NCI-H2196 (cell line): ENCODE measurements at regions not wholly inside any gene's neighbourhood (a gene's known extent, or its start where the extent isn't known, plus 50 kb on each side); places are given as distances from the start of the nearest gene placed in this dataset.
"Not testable (repeated sequence)": the region's sequence is repeated elsewhere in the genome, so short reads cannot be mapped to it uniquely, and the experiment has no call there.

Experiments
- DNase-seq: peaks from one replicate; lab custom pipeline; 2025; ENCODE audit not compliant: unreplicated experiment; lab: John Stamatoyannopoulos, UW

DNA sequence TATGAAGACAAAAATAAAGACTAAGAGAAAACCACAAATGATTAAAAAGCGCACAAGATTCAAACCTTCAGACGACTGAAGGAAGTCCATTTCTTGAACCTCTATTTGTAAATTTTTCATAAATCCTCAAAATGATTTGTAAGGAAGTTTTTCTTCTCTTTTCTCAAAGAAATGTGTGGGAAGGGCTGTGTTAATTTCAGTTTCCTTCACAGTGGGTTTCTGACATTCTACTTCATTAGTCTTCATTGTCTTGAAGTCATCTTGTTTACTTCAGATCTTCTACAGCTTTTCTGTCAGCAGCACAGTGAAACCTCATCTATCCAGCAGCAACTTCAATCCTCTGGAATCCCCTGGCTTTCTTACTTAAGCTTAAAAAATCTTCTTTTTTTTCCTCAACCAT lies 87.6 kb upstream of the MYLIP start:
- DNase-seq = no peak

DNA sequence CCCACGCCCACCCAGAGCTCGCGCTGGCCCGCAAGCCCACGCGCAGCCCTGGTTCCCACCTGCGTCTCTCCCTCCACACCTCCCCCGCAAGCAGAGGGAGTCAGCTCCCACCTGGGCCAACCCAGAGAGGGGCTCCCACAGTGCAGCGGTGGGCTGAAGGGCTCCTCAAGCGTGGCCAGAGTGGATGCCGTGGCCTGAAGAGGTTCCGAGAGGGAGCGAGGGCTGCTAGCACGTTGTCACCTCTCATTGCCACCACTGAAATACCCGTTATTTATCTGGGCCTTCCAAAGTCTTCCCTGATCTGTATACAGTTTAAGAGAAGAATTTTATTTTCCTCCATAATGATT lies 88.3 kb upstream of the MYLIP start:
- no peak for DNase-seq

DNA sequence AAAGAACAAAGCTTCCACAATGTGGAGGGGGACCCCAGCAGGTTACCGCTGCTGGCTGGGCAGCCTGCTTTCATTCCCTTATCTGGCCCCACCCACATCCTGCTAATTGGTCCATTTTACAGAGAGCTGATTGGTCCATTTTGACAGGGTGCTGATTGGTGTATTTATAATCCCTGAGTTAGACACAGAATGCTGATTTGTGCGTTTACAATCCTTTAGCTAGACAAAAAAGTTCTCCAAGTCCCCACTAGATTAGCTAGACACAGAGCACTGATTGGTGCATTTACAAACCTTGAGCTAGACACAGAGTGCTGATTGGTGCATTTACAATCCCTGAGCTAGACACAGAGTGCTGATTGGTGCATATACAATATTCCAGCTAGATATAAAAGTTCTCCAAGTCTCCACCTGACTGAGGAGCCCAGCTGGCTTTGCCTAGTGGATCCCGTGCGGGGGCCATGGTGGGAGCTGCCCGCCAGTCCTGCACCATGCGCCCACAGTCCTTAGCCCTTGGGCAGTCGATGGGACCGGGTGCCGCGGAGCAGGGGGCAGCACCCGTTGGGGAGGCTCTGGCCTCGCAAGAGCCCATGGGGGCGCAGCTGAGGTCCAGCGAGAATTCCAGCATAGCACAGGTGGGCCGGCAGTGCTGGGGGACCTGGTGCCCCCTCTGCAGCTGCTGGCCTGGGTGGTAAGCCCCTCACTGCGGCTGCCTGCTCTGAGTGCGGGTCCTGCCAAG lies 88.8 kb upstream of the MYLIP start:
- DNase-seq = not testable (repeated sequence)

DNA sequence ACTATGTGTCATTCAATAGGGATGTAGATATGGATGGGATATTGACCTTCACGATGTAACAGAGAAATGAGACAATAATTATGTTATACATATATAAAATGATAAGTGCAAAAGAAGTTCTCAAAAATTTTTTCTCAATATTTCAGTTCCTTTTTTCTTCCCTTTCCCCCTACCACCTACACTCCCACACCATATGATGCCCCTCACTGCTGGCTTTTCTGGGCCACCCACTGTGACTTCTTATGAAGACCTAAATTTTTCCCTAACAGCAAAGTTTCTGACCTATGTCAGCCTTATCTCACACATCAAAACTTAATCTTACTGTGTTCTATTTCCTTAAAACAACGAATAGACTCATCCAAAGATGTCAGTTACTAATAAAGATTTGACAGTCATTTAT lies 89.9 kb upstream of the MYLIP start:
- DNase-seq = no peak

DNA sequence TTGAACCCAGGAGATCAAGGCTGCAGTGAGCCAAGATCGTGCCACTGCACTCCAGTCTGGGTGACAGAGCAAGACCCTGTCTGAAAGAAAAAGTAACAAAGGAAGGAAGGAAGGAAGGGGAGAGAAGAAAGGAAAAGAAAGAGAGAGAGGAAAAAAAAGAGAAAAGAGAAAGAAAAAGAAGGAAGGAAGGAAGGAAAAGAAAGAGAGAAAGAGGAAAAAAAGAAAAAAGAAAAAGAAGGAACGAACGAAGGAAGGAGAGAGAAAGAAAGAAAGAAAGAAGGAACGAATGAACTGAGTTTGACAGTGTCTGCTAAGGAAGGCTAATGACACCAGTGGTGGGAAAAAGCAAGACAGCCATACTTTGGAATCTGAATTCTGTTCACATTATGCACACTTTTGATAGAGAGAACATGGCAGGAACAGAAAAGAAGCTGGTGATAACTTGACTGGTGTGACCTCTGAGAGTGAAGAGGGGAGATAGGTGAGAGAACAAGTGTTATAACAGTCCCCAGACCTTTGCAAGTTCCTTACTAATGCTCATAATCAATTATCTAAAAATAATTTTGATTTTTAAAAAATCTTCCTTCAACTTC lies 93.3 kb upstream of the MYLIP start:
- DNase-seq = no peak

DNA sequence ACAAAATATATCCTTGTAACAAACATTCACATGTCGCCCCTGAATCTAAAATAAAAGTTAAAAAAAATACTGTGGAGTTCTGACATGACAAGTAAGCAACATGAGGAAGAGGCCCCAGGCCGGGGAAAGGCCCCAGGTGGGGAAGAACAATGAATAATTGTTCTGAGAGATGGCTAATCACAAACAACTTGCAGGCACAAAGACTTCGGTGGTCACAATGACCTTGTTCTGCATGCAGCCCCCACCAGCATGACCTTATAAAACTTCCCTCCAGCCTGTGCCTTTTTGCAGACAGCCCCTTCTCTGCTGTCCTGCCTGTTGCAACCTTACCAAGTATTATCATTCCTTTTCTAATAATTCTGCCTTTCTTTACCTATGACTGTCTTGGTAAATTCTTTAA lies 95.7 kb upstream of the MYLIP start:
- no peak for DNase-seq

DNA sequence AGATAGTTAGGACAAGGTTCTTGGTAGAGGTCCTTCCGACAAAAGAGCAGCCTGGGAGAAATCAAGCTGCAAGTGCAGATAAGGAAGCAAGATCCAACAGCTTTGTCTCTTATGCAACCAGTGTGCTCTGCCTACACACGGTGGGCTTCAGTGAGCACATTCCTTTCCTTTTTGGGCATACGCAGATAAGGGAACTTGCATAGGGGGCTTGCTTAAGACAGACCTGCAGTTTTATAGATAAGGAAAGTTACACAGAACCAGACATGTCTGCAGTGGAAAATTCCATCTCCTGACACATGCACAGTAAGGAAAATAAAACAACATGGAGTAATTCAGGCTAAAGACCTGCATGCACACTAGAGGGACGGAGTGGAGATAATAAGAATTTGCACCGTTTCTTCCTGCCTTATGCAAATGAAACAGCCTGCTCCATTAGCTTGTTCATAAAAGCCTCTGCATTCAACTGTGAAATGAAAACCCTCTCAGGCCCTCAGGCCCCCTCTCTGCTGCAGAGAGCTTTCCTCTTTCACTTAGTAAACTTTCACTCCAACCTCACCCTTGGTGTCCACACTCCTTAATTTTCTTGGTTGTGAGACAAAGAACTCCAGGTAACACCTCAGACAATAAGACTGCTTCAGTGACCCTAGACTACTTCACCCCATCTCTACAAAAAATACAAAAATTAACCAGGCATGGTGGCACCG lies 97.5 kb upstream of the MYLIP start:
- no peak for DNase-seq

DNA sequence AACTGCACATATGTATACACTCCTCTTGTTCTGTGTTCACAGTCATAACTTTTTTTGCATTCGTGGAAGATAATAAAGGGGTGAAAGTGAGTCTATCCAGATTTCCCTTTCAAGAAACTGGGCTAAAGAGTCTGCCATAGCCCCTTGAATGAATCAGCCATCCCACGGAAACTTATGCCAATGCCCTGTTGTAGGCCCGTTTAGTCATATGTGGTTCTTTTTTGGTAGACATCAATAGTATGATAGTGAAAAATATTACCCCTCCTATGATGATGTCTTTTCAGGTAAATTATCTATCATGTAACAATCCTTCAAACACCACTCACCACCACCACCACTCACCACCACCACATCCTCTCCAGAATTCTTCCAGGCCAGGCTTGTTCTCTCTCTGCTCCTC lies 99.9 kb upstream of the MYLIP start:
- no peak for DNase-seq

DNA sequence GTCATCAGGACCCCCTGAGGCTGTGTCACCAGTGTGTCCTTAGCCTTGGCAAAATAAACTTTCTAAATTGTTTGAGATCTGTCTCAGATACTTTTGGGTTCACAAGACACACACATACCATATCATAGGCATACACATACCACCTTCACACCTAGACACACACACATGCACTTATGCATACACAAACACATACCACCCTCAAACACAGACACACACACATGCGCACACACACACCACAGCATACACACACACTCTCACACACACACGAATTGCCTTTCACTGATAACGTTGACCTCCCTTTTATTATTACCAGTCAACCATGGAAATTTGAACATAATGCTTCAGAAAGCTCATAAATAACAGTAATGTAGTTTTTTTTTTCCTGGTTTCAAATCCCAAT lies 108.6 kb upstream of the MYLIP start:
- DNase-seq = no peak

DNA sequence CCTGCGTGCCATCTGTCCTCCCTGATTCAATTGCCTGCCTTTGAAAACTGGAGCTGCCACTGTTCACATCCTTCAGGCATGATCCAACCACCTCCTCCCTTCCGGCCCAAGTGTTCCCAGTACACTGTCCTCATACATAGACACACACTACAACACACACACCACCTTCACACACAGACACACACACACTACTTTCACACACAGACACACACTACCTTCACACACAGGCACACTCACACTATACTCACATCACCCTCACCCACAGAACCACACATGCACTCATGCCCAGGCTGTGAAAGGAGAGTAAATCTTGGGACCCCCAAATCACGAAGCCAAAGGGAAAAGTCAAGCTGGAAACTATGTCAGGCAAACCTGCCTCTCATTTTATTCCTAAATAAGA lies 109.4 kb upstream of the MYLIP start:
- DNase-seq = no peak

DNA sequence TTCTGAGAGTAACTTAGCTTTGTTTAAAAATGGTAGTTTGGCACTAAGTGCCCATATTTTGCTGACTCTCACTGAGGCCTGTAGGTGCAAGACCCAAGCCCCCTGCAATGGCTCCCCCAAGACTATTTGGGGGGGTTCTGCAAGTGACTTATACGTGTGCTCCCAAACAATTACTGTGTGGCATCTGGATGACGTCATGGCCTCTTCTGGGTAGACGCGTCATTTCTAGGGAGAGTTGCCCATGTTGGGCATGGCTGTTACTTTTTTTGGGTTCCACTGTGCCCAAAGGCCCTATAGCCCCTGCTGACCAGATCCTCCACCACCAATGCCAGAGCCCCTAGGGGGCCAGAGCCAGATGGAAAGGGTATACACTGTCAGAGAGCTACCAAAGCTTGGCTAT lies 110.3 kb upstream of the MYLIP start:
- DNase-seq = no peak

DNA sequence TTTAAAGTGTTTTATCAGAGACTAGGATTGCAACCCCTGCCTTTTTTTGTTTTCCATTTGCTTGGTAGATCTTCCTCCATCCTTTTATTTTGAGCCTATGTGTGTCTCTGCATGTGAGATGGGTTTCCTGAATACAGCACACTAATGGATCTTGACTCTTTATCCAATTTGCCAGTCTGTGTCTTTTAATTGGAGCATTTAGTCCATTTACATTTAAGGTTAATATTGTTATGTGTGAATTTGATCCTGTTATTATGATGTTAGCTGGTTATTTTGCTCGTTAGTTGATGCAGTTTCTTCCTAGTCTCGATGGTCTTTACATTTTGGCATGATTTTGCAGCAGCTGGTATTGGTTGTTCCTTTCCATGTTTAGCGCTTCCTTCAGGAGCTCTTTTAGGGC lies 114.6 kb upstream of the MYLIP start:
- not testable (repeated sequence) for DNase-seq

DNA sequence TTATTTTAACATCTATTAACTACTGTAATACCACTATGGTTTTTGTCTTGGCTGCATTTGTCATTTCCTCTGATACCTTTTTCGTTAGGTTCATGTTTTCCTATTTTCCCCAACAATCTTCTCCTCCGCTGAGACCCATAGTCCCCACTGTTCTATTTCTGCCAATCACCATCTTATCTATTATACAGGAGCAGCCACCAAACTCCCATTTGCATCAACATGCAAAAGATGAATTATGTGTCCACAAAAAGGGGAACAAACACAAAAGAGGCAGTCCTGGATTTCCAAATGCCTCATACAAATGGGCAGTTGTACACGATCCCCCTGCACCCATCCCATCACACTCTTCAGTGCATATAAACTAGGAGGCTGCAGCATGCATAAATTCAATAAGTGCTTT lies 121.7 kb upstream of the MYLIP start:
- no peak for DNase-seq

DNA sequence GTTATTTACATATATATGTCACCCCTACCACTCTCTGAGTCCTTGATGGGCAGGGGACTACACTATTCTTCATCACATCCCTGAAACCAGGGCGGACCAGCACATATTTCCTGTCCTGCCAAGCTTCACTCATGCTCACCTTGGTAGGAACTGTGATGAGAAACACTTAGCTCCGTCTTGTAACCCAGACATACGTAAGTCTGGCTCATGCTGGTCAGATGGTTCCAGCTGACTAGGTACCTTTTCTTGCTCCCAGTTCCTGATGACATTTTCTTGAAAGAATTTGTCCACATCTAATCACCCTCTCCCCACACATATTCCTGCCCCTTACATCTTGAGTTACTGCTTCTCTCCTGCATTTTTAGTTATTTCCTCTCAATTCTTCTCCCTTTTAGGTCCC lies 122.2 kb upstream of the MYLIP start:
- no peak for DNase-seq

DNA sequence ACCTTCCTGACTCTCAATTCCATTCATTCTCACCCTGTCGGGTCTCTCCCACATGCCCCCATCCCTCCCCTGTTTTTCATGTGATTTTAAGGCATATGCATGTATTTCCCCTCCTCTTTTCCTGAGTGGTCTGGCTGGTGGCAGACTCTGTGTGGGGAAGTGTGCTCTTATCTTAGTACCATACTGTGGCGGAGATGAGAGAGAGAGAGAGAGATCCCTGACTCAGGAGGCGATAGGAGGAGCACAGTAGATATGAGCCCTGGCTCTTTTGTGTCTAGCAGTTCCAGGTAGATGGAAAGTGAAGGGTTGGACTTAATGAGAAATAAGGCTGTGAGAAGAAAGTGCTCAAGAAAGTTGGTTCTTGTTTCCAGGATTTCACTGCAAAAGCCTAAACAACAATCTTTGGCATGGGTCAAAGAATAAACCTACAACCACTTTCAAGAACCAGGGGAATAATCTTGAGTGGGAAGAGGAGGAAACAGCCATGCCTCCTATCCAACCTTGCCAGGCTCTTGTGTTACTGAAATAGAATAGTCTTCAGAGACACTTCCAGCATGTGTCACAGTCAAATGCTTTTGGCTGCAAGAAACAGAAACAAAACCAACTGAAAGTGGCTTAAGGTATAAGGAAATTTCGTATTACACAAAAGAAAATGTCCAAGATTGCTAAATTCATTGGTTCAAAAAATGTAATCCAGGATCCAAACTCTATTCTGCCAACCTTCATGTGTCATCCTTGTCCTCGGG lies 123.8 kb upstream of the MYLIP start:
- no peak for DNase-seq

DNA sequence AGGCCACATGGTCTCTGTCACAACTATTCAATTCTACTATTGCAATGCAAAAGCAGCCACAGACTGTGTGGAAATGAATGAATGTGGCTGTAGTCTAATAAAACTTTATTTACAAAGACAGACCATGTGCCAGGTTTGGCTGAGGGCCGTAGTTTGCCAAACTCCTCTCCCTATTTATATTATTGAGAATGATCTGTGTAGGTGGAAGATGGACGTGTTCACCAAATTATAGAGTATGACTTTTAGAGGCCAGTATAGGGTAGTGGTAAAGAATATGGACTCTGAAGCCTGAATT lies 125.7 kb upstream of the MYLIP start:
- no peak for DNase-seq

DNA sequence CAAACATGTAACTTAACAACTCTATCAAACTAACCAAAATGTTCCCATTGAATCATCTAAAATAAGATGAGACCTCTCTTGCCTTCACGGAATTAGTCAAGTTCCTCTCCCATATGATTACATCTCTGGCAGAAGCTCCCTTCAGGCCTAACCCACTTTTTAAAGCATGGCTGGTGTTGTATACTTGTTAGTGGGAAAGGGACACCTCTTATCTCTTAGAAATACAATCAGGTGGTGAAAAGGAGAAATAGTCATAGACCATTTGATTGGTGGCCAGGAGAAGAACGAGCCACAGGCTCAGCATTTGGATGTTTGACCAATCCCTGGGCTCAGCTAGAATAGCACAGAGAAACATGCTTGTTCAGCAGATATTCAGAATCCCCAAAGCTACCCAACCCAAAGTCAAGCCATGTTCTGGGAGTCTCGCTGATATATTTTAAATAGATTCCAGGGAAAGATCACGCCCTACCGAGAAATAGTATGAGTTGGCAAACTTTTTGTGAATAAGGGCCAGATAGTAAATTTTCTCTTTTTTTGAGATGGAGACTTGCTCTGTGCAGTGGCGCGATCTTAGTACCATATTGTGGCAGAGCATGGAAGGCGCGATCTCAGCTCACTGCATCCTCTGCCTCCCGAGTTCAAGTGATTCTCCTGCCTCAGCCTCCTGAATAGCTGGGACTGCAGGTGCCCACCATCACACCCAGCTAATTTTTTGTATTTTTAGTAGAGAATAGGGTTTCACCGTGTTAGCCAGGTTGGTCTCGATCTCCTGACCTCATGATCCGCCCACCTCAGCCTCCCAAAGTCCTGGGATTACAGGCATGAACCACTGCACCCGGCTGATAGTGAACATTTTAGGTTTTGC lies 126.3 kb upstream of the MYLIP start:
- no peak for DNase-seq

DNA sequence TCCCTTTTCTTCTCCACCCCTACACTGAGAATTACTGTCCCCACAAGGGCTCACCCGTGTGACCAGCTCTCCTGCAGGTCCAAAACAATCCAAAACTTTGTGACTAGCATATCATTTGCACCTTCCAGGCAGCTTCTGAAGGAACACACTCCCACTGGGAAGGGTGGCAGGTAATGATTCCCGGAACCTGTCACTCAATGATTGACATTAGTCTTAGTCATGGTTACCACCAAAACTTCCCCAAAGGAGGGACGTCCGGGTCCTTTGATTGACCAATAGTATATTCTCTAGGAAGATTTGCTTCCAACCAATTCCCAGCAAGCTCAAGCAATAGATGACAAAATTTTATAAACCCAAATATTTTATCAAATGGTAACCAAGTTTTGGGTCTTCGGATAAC lies 127.7 kb upstream of the MYLIP start:
- DNase-seq = no peak

DNA sequence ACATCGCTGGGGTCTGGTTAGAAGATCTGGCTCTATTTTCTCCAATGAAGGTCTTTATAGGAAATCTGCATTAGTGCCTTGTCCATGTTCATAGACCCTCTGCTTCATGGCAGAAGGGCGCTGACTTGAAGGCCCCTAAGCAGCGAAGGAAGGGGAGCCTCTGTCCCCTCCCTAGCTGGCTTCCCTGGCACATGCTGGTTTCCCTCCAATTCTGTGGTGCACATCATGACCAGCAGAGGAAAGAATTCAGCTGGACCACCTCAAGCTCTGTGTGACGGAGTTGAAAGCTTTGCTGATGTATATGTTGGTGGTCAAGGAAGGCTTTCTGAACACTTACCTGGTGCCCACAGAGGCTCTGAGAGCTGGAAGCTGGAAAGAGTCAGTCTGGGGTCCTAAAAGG lies 129.7 kb upstream of the MYLIP start:
- DNase-seq = no peak

DNA sequence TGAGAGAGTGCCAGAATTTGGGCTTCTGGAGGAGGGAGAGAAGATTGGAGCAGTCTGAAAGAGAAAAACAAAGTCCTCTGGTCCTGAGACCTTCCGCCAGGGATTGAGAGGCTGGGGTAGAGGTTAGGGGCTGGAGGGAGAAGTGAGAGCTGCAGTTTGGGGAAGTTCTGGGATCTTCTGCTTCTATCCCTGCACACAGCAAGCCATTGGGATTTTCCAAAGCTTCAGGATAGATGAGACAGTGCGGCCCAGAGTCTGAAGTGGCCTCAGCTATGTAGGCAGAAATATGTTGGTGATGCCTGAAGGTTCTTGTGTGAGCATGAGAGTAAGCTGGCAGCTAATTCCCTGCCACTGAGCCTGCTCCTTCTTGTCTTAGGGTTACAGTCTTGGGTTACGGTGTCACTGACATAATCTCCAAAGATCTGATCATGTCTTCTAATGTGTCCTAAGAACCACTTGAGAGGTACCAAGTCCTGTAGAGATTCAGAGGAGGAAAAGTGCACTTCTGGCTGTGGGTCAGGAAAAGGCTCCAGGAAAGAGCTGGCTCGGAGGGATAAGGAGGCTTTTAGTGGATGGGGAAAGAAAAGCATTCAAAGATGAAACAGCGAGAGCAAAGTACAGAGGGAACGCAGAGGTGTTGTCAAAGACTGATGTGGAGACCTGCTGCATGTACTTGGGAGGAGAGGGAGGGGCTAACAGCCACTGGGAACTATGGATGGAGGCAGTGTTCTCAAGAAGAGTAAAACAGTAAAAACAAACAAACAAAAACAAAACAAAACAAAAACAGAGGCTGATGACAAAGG lies 131.1 kb upstream of the MYLIP start:
- no peak for DNase-seq
